HG02973 (cell line): ENCODE measurements at regions not wholly inside any gene's neighbourhood (a gene's known extent, or its start where the extent isn't known, plus 50 kb on each side); places are given as distances from the start of the nearest gene placed in this dataset.

Experiments
- ATAC-seq: cut with Tn5 transposase; IDR thresholded peaks from one replicate; pipeline ENCODE4 v1.9.1; 2021; ENCODE audit warnings: moderate library complexity; ENCODE audit not compliant: unreplicated experiment

GRCh38 chr6:99219788-99220187, 129.7 kb downstream of the FAXC start:
- peak; percentile 86 for ATAC-seq

- ATAC-seq = no peak
Observed at GRCh38 chr6:99216959-99217358, 132.5 kb downstream of the FAXC start.

DNA sequence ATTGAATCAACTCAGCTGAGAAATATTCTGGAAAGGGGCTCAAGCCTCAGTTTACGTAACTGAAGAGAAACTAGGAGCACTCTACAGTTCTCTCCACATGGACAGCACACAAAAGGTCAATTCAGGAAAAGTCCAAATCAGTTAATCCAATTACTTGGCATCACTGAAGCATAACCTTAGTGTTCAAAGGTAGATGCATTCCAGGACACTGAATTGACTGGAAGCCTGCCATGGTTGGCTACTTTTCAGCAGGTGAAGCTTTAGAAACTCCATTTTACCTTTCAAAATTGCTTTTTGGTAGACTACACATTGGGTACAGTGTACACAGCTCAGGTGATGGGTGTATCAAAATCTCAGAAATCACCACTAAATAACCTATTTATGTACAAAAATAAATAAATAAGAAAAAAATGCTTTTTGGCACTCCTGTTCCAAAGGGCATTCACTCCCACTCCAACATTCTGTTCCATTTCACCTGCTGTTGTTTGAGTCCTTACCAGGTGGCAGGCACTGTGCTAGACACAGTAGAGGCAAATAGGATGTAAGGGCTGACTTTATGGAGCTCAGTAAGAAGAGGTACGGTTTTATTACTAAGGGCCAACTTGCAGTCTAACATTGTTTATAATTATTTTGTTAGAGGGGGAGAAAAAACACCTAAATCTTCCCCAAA, 153.4 kb downstream of the FAXC start:
- ATAC-seq = no peak

GRCh38 chr6:99192561-99192960, 156.9 kb downstream of the FAXC start:
- no peak for ATAC-seq

DNA sequence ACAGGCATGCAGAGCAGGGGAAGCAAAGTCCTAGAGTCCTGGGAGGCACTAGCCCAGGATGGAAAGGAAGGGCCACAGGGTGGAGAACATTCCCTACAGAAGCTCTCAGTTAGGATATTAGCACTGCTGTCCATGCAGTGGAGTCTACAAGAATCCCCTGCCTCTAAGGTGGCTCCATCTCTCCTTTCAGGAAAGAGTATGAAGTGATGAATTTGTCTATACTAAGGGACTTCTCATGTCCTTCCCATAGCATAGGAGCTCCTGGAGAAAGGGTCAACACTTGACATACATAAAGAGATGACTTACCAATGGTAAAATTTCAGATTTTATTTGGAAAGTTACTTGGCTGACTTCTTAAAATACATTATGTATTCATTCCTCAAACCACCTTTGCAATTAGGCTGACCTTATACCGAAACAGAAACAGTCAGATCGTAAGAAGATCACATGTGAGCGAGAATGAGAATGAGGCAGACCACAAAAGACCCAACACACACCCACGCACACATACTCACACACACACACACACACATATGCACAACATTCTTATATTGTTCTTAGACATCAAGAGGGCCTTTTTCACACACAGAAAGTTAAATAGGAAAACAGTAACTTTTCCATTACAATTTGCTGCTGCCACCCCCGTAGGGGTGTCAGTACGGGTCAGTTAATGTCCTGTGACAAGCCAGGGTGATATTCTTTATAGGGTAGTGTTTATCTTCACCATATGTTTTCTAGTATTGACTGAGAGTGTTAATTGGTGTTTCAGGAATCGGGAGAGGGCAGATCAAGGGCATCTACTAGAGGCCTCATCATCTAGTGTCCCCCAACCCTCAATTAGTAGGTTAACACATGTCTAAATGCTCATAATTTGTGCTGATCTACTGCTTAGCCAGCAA, 159.4 kb downstream of the FAXC start:
- ATAC-seq = peak; percentile 99

DNA sequence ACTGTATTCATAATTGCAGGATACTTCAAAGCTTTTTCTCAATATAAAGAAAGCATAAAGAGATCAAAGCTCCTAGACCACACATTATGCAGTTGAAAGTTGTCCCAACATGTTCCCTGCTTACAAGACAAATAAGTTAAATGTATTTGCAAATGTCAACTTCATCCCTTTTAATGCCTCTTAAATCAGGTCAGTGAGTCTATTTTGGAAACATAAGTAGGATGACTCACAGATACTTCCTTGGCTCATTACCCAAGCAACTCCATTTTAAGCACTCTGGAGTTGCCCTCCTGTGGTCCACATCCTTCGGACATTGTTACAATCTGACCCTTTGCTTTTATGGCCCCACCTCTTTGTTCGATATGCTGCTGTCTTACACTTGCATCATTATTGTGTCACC, 162.0 kb downstream of the FAXC start:
- ATAC-seq = no peak

- no peak for ATAC-seq
Observed at GRCh38 chr6:99186417-99186816, 163.1 kb downstream of the FAXC start.

GRCh38 chr6:99185525-99185924, 163.9 kb downstream of the FAXC start:
- no peak for ATAC-seq

DNA sequence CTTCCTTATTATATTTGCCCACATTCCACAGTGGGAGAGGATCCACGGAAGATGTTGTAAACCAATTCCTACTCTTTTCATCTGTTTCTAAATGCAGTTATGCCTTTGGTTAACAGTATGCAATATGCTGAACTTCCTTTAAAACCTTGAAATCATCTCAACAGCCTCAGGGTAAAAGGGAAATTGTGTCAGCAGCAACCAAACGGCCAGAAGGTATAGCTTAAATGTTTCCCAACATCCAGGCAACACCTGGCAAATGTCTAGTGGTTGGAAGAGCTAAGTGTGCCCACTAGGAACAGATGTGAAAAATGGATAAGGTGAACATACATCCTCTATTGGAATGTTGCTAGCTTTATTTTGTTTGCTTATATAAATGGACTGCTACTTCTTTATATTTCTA, 164.8 kb downstream of the FAXC start:
- ATAC-seq = no peak

DNA sequence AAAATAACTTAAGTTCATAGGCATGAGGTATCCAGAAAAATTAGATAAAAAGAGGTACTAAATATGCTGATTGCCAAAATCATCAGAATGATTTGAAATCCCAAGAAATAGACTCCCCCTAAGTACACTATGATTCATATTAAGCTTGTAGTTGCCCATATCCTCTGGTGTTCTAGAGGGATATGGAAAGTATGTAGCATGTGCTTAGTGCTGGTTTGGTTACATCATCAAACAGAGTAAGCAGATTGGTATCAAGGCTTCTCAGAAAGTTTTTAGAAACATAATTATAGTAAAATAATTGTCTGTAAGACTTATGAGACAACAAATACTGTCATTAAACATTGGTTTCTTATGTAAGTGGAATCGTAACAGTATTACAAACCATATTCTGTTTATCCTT, 166.4 kb downstream of the FAXC start:
- ATAC-seq = no peak

DNA sequence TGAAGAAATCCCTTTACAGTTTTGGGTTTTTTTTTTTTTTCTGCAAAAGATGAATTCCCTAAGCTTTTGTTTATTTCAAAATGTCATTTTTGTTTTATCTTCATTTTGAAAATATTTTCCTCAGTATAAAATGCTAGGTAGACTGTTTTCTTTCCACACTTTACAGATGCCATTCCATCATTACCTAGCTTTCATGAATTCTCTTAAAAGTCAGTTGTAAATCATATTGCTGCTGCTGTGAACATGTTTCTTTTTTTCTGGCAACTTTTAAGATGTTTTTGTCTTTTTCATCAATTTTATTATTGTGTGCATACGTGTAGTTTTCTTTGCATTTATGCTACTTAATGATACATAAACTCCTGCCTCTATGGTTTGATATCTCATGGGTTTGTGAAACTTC, 168.3 kb downstream of the FAXC start:
- no peak for ATAC-seq

DNA sequence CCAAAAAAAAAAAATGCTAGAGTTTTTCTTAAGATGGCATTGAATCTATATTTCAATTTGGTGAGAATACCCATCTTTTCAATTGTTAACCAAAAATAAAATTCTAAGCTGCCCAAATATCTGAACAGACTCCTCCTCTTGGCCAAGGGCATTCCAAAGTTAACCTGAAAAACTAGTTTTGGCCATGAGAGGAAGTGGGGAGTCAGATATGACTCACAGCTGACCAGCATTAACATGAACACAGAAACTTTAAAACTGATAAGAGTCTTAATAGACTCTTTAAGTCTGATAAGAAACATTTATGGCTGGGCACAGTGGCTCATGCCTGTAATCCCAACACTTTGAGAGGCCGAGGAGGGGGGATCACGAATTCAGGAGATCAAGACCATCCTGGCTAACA, 171.3 kb downstream of the FAXC start:
- peak; percentile 56 for ATAC-seq

DNA sequence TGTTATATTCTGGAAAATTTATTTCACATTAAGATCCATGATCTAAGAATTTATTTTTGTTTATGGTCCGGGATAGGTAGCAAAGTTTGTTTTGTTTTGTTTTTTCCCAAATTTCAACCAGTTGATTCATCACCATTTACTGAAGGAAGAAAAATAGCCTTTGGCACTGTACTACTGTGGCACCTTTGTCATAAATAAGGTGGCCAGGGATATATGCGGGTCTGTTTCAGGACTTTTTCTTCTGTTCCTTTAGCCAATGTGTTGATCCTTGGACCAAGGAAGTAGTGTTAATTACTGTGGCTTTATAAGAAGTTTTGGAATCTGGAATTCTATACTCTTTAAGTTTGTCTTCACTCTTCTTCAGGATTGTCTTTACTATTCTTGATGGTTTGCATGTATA, 171.7 kb downstream of the FAXC start:
- ATAC-seq = no peak

GRCh38 chr6:99165838-99166237, 183.6 kb downstream of the FAXC start:
- peak; percentile 77 for ATAC-seq

DNA sequence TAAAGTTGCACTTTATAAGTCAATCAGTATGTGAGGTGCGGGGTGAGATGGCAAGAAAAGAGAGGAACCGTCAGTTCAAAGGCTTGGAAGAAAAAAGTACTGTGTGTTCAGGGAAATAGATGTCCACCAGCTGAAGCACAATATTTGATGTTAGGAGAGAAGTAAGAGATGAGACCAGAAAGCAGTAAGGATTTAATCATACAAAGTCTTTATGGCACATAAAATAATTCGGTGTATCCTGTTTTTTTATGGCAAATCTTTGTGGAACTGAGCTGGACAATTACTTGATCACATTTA, 197.2 kb downstream of the FAXC start:
- ATAC-seq = no peak

- peak; percentile 97 for ATAC-seq
Observed at GRCh38 chr6:99151634-99152346, 197.7 kb downstream of the FAXC start.

- no peak for ATAC-seq
Observed at GRCh38 chr6:99148761-99149160, 200.7 kb downstream of the FAXC start.

DNA sequence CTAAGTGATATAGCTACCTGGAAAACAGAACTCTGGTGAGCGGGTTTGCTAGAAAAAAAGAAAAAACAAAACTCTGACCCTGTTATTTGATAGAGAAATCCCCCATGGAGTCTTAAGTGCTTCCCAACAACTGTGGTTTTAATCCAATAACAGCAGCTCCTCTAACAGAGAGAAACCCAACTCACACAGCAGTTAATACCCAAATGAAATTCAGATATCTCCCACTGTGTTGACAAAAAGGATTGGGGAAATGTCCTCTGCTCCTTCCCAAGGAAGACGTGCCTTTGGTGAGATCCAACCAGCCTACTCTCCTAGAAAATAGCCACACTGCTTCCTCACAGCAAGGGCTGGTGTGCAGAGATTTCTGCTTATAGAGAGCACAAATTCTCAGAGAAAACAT, 200.4 kb upstream of the FBXL4 start:
- no peak for ATAC-seq

GRCh38 chr6:99147206-99147605, 199.5 kb upstream of the FBXL4 start:
- ATAC-seq = no peak

DNA sequence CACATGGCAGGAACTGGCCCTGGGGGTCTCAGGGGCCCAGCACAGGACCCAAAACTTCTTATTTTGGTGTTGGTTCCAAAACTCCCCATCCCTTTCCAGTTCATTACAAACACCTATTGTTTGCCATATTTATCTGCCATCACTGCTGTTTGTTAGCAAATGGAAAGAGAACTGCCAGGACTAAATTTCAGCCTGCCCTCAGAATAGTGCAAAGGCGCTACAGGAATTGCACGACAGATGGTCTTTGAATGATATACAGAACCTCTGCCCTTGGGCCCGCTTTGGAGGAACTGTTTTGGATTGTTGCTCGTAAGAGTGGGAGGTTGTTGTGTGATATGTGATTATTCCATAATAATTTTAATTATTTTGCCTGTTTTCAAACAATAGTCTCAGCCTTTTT, 199.0 kb upstream of the FBXL4 start:
- no peak for ATAC-seq

DNA sequence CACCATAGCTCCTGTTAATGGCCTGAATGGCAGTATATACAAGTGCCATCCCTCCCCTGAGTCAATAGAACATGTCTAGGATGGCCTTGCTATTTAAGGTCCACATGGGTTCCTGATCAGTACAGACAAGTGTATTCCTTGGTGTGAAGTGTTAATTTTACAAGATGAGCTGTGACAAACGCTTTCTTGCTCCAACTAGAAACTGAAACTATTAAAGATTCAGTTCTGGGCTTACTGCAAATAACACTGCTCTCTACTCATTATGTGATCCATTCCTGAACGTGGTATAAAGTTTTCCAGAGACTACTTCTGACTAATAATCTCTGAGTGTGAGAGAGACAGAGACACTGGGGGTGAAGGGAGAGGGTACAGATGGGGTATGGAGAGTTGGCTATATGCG, 198.0 kb upstream of the FBXL4 start:
- ATAC-seq = no peak
